22Rv1 (cell line): ENCODE measurements at regions not wholly inside any gene's neighbourhood (a gene's known extent, or its start where the extent isn't known, plus 50 kb on each side); places are given as distances from the start of the nearest gene placed in this dataset.

Experiments used
- H3K27ac ChIP-seq: fragments of 450-650 bp; 2 replicates; pipeline ENCODE4 v1.5.1; 2017
- ZFX ChIP-seq: fragments of 450-650 bp; IDR thresholded peaks from 2 replicates; pipeline ENCODE4 v1.6.1; 2017; ENCODE audit warnings: antibody characterized with exemption, borderline replicate concordance
- TF ChIP-seq, protein P1 (sequence below): fragments of 450-650 bp; IDR thresholded peaks from 2 replicates; pipeline ENCODE4 v1.5.1; 2017; ENCODE audit warnings: mild to moderate bottlenecking

DNA sequence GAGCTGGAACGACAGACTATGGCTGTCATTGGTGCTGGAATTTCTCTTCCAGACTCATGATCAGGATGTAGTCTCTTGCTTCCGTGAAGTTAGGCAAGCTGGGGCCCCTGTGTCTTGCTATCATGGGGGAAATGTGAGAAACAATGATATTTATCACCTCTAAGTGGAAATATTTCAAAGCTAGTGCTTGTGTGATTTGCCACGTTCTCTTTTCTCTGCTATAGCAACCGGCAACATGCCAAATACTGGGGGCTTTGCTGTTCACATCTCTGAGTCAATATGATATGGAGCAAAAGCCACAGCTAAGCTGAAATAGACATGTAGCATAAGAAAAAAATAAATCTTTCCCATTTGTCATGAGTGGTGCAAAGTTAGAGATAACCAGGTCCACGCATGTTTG lies 668.2 kb upstream of the IGFBP3 start:
- TF ChIP-seq ZFX: no peak
- TF ChIP-seq, protein P1, sequence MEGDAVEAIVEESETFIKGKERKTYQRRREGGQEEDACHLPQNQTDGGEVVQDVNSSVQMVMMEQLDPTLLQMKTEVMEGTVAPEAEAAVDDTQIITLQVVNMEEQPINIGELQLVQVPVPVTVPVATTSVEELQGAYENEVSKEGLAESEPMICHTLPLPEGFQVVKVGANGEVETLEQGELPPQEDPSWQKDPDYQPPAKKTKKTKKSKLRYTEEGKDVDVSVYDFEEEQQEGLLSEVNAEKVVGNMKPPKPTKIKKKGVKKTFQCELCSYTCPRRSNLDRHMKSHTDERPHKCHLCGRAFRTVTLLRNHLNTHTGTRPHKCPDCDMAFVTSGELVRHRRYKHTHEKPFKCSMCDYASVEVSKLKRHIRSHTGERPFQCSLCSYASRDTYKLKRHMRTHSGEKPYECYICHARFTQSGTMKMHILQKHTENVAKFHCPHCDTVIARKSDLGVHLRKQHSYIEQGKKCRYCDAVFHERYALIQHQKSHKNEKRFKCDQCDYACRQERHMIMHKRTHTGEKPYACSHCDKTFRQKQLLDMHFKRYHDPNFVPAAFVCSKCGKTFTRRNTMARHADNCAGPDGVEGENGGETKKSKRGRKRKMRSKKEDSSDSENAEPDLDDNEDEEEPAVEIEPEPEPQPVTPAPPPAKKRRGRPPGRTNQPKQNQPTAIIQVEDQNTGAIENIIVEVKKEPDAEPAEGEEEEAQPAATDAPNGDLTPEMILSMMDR: no peak

DNA sequence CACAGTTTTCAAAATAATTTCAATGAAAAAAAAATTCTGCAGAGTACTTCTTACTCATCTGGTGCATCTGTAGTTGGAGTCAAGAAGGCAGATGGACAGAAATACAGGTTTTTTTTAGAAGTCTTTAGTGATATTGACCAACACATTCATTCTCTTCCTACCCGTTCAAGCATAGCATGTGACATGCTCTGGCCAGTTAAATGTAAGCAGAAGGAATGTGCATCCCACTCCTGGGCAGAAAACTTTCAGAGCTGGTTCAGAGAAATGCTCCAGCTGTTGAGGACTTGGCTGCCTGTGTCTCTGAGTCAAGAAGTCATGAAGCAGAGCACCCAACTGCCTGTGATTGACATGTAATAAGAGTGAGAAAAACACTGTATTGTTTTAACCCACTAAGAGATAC lies 665.3 kb upstream of the IGFBP3 start:
- no peak overlapping the region for H3K27ac ChIP-seq
- TF ChIP-seq ZFX: no peak
- TF ChIP-seq, protein P1: no peak

More for the DNA sequence above, 668.2 kb upstream of the IGFBP3 start:
- no peak overlapping the region for H3K27ac ChIP-seq

DNA sequence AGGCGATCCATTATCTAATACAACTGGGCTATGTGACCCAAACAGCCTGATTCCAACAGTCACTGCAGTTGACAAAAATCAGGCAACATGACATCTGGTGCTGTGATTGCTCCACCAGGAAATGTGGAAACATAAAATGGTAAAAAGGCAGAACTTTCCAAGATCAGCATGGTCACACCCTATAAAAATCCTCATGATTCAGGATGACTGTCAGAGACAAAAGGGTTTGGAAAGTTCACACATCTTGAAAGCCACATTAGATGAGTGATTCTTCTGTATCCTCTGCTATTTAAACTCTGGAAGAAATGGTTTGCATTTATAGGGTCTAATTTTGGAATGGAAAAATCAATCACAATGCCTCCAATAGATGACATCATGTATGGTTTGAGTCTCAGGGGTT lies 662.6 kb upstream of the IGFBP3 start:
- no peak for TF ChIP-seq ZFX
- TF ChIP-seq, protein P1: no peak
- H3K27ac ChIP-seq: no peak overlapping the region

DNA sequence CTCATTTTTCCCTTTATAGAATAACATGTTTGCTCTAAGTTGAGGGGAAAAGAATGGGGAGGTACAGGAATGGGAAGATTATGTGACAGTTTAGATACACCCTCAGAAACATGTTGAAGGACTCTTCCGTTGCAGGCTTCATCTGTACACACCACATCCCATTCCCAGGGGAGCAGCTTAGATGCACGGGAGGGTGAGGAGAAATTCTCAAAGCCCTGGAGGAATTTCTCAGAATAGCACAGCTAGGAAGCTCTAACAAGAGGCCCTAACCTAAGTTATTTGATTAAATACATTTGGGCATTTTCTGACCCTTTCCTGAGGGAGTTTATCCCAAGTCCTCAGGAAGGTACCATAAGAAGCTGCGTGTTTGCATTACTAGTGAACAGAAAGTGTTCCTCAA lies 660.2 kb upstream of the IGFBP3 start:
- TF ChIP-seq, protein P1: no peak
- no peak for TF ChIP-seq ZFX
- no peak overlapping the region for H3K27ac ChIP-seq

DNA sequence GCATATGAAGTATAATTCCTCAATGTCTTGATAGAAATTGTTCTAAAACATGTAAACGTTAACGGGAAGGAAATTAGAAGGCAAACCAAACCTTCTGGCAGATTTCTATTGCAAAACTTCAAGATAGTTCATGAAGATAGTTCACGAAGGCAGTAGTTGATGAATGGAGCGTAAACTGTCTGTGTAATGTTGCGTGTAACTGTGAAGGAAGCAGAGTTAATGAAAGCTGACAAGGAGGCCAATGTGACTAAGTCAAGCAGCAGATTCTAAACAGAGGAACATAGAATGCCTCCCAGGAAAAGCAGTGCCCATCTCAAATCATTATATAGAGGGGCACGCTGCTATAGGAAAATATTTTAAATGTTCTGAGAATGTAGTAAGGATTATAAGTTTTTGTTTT lies 659.7 kb upstream of the IGFBP3 start:
- TF ChIP-seq, protein P1: no peak
- no peak for TF ChIP-seq ZFX
- H3K27ac ChIP-seq: no peak overlapping the region

DNA sequence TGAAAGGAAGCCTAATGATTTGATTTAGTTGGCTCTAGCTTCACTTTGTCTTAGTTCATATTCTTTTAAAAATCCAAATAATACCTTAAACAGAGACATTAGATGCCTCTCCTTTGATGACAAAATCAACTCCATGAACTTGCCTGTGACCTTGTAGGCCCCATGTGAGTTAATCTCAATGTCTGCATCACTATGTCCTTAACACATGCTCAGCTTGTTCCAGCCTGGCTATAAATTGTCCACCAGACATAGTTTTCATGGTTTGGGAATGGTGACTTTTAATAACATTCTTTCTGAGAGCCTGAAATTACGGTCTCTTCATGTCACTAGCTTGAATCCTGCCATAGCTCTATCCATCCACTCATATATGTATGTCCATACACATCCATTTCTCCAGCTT lies 656.3 kb upstream of the IGFBP3 start:
- H3K27ac ChIP-seq: no peak overlapping the region
- TF ChIP-seq, protein P1: no peak
- no peak for TF ChIP-seq ZFX

DNA sequence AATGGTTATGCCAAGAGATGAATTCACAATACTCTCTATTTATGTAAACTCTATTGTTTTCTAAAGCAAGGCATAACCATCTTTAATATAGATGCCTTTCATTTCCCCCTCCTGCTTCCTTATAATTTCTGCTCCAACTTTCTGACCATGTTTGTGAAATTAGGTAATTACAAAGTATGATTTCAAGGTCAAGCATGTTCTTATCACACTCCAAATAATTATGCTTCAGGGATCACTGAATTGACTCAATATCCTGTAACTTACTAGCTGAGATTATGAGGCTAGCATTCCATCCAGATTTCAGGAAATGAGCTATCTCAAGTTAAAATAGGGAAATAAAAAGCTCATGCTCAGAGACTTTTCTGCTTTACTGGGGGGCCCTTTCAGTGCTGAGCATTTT lies 655.9 kb upstream of the IGFBP3 start:
- H3K27ac ChIP-seq: no peak overlapping the region
- TF ChIP-seq ZFX: no peak
- TF ChIP-seq, protein P1: no peak

DNA sequence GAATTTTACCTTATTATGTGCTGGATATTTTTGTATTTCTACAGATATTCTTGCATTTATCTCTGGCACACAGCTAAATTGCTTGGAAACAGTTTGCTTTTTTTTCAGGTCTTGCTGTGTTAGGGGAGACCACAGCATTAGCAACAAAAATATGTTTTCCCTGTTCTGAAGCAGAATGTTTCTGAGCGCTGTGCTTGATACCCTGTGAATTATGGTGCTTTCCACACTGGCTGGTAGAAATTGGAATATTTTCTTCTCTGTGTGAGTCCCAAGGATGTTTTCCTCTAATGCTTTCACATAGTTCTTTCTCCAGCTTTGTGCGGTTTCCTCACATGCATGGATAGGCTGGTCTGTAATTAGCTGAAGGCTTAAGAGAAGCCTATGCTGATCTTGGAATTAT lies 651.6 kb upstream of the IGFBP3 start:
- no peak overlapping the region for H3K27ac ChIP-seq
- TF ChIP-seq ZFX: no peak
- TF ChIP-seq, protein P1: no peak
